ENCODE measurements at regions not wholly inside any gene's neighbourhood (a gene's known extent, or its start where the extent isn't known, plus 50 kb on each side); places are given as distances from the start of the nearest gene placed in this dataset.
"Not testable (repeated sequence)": the region's sequence is repeated elsewhere in the genome, so short reads cannot be mapped to it uniquely, and the experiment has no call there.

- no peak for DNase-seq (ENCODE audit: low read depth)
- TF ChIP-seq, protein P1, sequence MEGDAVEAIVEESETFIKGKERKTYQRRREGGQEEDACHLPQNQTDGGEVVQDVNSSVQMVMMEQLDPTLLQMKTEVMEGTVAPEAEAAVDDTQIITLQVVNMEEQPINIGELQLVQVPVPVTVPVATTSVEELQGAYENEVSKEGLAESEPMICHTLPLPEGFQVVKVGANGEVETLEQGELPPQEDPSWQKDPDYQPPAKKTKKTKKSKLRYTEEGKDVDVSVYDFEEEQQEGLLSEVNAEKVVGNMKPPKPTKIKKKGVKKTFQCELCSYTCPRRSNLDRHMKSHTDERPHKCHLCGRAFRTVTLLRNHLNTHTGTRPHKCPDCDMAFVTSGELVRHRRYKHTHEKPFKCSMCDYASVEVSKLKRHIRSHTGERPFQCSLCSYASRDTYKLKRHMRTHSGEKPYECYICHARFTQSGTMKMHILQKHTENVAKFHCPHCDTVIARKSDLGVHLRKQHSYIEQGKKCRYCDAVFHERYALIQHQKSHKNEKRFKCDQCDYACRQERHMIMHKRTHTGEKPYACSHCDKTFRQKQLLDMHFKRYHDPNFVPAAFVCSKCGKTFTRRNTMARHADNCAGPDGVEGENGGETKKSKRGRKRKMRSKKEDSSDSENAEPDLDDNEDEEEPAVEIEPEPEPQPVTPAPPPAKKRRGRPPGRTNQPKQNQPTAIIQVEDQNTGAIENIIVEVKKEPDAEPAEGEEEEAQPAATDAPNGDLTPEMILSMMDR (IDR thresholded peaks at IDR 0.05; ENCODE audit: insufficient read depth, low read depth, low read length, missing control alignments): no peak
- H3K4me3 ChIP-seq (ENCODE audit: low read depth, low read length): no peak overlapping the region
Measured at GRCh38 chr7:153550173-153550572, 502.0 kb upstream of the DPP6 start.

- H3K4me3 ChIP-seq (ENCODE audit: low read depth, low read length): no peak overlapping the region
- DNase-seq (ENCODE audit: low read depth): no peak
- TF ChIP-seq, protein P1 (IDR thresholded peaks at IDR 0.05; ENCODE audit: insufficient read depth, low read depth, low read length, missing control alignments): no peak
Measured at GRCh38 chr7:153564391-153564790, 487.8 kb upstream of the DPP6 start.

GRCh38 chr7:153566324-153566723 is 485.9 kb upstream of the DPP6 start:
- DNase-seq (ENCODE audit: low read depth): no peak
- TF ChIP-seq, protein P1 (IDR thresholded peaks at IDR 0.05; ENCODE audit: insufficient read depth, low read depth, low read length, missing control alignments): no peak
- no peak overlapping the region for H3K4me3 ChIP-seq (ENCODE audit: low read depth, low read length)

- TF ChIP-seq, protein P1 (IDR thresholded peaks at IDR 0.05; ENCODE audit: insufficient read depth, low read depth, low read length, missing control alignments): no peak
- DNase-seq (ENCODE audit: low read depth): no peak
- no peak overlapping the region for H3K4me3 ChIP-seq (ENCODE audit: low read depth, low read length)
Measured at GRCh38 chr7:153567426-153567825, 484.8 kb upstream of the DPP6 start.

- not testable (repeated sequence) for H3K4me3 ChIP-seq (ENCODE audit: low read depth, low read length); DNase-seq (ENCODE audit: low read depth)
Measured at GRCh38 chr7:153569520-153569919, 482.7 kb upstream of the DPP6 start.

GRCh38 chr7:153576096-153576495 is 476.1 kb upstream of the DPP6 start:
- no peak for DNase-seq (ENCODE audit: low read depth)
- TF ChIP-seq, protein P1 (IDR thresholded peaks at IDR 0.05; ENCODE audit: insufficient read depth, low read depth, low read length, missing control alignments): no peak
- no peak overlapping the region for H3K4me3 ChIP-seq (ENCODE audit: low read depth, low read length)

DNA sequence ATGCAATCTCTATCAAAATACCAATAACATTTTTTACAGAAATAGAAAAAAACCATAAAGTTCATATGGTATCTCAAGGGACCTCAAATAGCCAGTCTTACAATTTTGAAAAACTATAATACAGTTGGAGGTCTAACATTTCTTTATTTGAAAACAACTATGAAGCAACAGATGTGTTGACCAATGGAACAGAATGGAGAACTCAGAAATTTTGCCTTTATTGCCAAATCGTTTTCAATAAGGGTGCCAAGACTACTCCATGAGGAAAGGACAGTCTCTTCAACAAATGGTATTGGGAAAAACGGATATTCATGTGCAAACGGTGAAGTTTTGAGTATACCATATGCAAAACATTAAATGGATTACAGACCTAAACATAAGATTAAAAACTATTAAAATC is 470.8 kb upstream of the DPP6 start:
- no peak overlapping the region for H3K4me3 ChIP-seq (ENCODE audit: low read depth, low read length)
- no peak for DNase-seq (ENCODE audit: low read depth)
- TF ChIP-seq, protein P1 (IDR thresholded peaks at IDR 0.05; ENCODE audit: insufficient read depth, low read depth, low read length, missing control alignments): no peak

Data from GM12865 (cell line).